Smooth muscle cell of the brain vasculature (primary cell): ENCODE measurements at regions not wholly inside any gene's neighbourhood (a gene's known extent, or its start where the extent isn't known, plus 50 kb on each side); places are given as distances from the start of the nearest gene placed in this dataset.

ENCODE experiments used
- DNase-seq: peaks from one replicate; pipeline ENCODE4 v3.0.0-alpha.2; 2012; ENCODE audit warnings: low read depth, low spot score

GRCh38 chr1:29674627-29675326, 438.5 kb downstream of the PTPRU start:
- no peak for DNase-seq

- DNase-seq, result no peak
Observed at GRCh38 chr1:29673669-29674626, 437.6 kb downstream of the PTPRU start.

GRCh38 chr1:29673228-29673500, 436.8 kb downstream of the PTPRU start:
- DNase-seq, result no peak

- no peak for DNase-seq
Observed at GRCh38 chr1:29672416-29673227, 436.3 kb downstream of the PTPRU start.

- DNase-seq, result no peak
Observed at GRCh38 chr1:29671446-29672356, 435.4 kb downstream of the PTPRU start.

- no peak for DNase-seq
Observed at GRCh38 chr1:29670752-29671151, 434.4 kb downstream of the PTPRU start.

GRCh38 chr1:29669912-29670311, 433.6 kb downstream of the PTPRU start:
- DNase-seq, result no peak

GRCh38 chr1:29669158-29669871, 433.0 kb downstream of the PTPRU start:
- DNase-seq, result no peak

- no peak for DNase-seq
Observed at GRCh38 chr1:29668551-29669157, 432.3 kb downstream of the PTPRU start.

GRCh38 chr1:29667951-29668350, 431.6 kb downstream of the PTPRU start:
- no peak for DNase-seq

- no peak for DNase-seq
Observed at GRCh38 chr1:29664711-29665110, 428.4 kb downstream of the PTPRU start.

- DNase-seq, result no peak
Observed at GRCh38 chr1:29658688-29659087, 422.4 kb downstream of the PTPRU start.

- DNase-seq, result no peak
Observed at GRCh38 chr1:29657816-29658215, 421.5 kb downstream of the PTPRU start.

GRCh38 chr1:29655945-29656850, 419.9 kb downstream of the PTPRU start:
- DNase-seq, result no peak

- DNase-seq, result no peak
Observed at GRCh38 chr1:29655145-29655544, 418.8 kb downstream of the PTPRU start.

- no peak for DNase-seq
Observed at GRCh38 chr1:29653886-29654450, 417.6 kb downstream of the PTPRU start.

- no peak for DNase-seq
Observed at GRCh38 chr1:29653034-29653810, 416.9 kb downstream of the PTPRU start.
